Hepatocyte (in vitro differentiated cells): ENCODE measurements at regions not wholly inside any gene's neighbourhood (a gene's known extent, or its start where the extent isn't known, plus 50 kb on each side); places are given as distances from the start of the nearest gene placed in this dataset.

Source experiments
- DNase-seq: peaks from one replicate; pipeline ENCODE4 v3.0.0-alpha.2; 2016; ENCODE audit warnings: low spot score
- H2AFZ ChIP-seq: fragments of 200-600 bp; sonication (generic); 2 replicates; pipeline ENCODE4 v1.6.0; 2016; ENCODE audit warnings: antibody characterized with exemption, mild to moderate bottlenecking
- H3K27ac ChIP-seq: fragments of 200-600 bp; sonication (generic); 2 replicates; pipeline ENCODE4 v1.5.1; 2016; ENCODE audit warnings: mild to moderate bottlenecking
- H3K27me3 ChIP-seq: fragments of 200-600 bp; sonication (generic); 2 replicates; pipeline ENCODE4 v1.6.1; 2016
- H3K36me3 ChIP-seq: fragments of 200-600 bp; sonication (generic); replicated peaks from 2 replicates; pipeline ENCODE4 v1.5.1; 2016; ENCODE audit warnings: low read depth; ENCODE audit not compliant: insufficient read depth
- H3K4me1 ChIP-seq: fragments of 200-600 bp; sonication (generic); 2 replicates; pipeline ENCODE4 v1.5.1; 2016; ENCODE audit warnings: mild to moderate bottlenecking, moderate library complexity; ENCODE audit not compliant: insufficient read depth
- H3K4me2 ChIP-seq: fragments of 200-600 bp; sonication (generic); 2 replicates; pipeline ENCODE4 v1.6.0; 2016
- H3K4me3 ChIP-seq: fragments of 200-600 bp; sonication (generic); 2 replicates; pipeline ENCODE4 v1.5.1; 2016; ENCODE audit warnings: mild to moderate bottlenecking
- H3K79me2 ChIP-seq: fragments of 200-600 bp; sonication (generic); 2 replicates; pipeline ENCODE4 v1.6.0; 2017; ENCODE audit warnings: mild to moderate bottlenecking
- H3K9me2 ChIP-seq: fragments of 200-600 bp; sonication (generic); replicated peaks from 2 replicates; pipeline ENCODE4 v1.6.0; 2017; ENCODE audit warnings: mild to moderate bottlenecking; ENCODE audit not compliant: insufficient read depth
- H3K9me3 ChIP-seq: fragments of 200-600 bp; sonication (generic); 2 replicates; pipeline ENCODE4 v1.5.1; 2016; ENCODE audit warnings: low read depth, mild to moderate bottlenecking
- H4K20me1 ChIP-seq: fragments of 200-600 bp; sonication (generic); 2 replicates; pipeline ENCODE4 v1.6.0; 2016; ENCODE audit warnings: mild to moderate bottlenecking; ENCODE audit not compliant: insufficient read depth, poor library complexity, severe bottlenecking
- CTCF ChIP-seq: fragments of 200-600 bp; sonication (generic); IDR thresholded peaks from 2 replicates; pipeline ENCODE4 v1.5.1; 2016; ENCODE audit warnings: antibody characterized with exemption, mild to moderate bottlenecking; ENCODE audit not compliant: poor library complexity
- EZH2 ChIP-seq: fragments of 200-600 bp; sonication (generic); IDR thresholded peaks from 2 replicates; pipeline ENCODE4 v1.6.1; 2016; ENCODE audit warnings: antibody characterized with exemption, mild to moderate bottlenecking, borderline replicate concordance
- EZH2phosphoT487 ChIP-seq: fragments of 200-600 bp; sonication (generic); IDR thresholded peaks from one replicate; pipeline ENCODE4 v1.6.1; 2018; ENCODE audit warnings: antibody characterized with exemption, mild to moderate bottlenecking, low read depth, moderate library complexity; ENCODE audit not compliant: unreplicated experiment, severe bottlenecking
- WGBS: methylation state at CpG from one replicate; pipeline ENCODE4 v1.1.6; 2016; ENCODE audit warnings: low lambda C conversion rate; ENCODE audit errors: missing lambda C conversion rate; 5-methylcytosine and 5-hydroxymethylcytosine counted together

GRCh38 chr1:29983321-29983720, 740.1 kb downstream of the MATN1 start:
- H3K27me3 ChIP-seq = no peaks in the 10 kb centered on the region
- TF ChIP-seq EZH2 (no peak), CTCF (no peak), EZH2phosphoT487 (no peak)
- no peak overlapping the region for H3K4me3 ChIP-seq
- DNase-seq = no peak
- no peaks in the 10 kb centered on the region for H3K79me2 ChIP-seq
- 93% methylated on average over 7 of the region's 7 CpGs for WGBS
- H2AFZ ChIP-seq = no peak overlapping the region
- no peaks in the 10 kb centered on the region for H3K9me3 ChIP-seq
- H3K4me2 ChIP-seq = no peak overlapping the region
- H3K9me2 ChIP-seq = no peaks in the 10 kb centered on the region
- H3K27ac ChIP-seq = no peak overlapping the region
- H4K20me1 ChIP-seq = no peaks in the 10 kb centered on the region
- H3K4me1 ChIP-seq = peaks cover 17% of the 10 kb centered on the region
- no peaks in the 10 kb centered on the region for H3K36me3 ChIP-seq

- no peak overlapping the region for H2AFZ ChIP-seq
- H3K9me2 ChIP-seq = no peaks in the 10 kb centered on the region
- H4K20me1 ChIP-seq = no peaks in the 10 kb centered on the region
- H3K4me3 ChIP-seq = no peak overlapping the region
- no peak overlapping the region for H3K4me2 ChIP-seq
- H3K4me1 ChIP-seq = peaks cover 17% of the 10 kb centered on the region
- 91% methylated on average over 5 of the region's 5 CpGs for WGBS
- H3K9me3 ChIP-seq = no peaks in the 10 kb centered on the region
- no peaks in the 10 kb centered on the region for H3K27me3 ChIP-seq
- DNase-seq = no peak
- no peaks in the 10 kb centered on the region for H3K36me3 ChIP-seq
- TF ChIP-seq EZH2 (no peak), EZH2phosphoT487 (no peak), CTCF (no peak)
- H3K27ac ChIP-seq = no peak overlapping the region
- H3K79me2 ChIP-seq = no peaks in the 10 kb centered on the region
These were observed 741.7 kb downstream of the MATN1 start for GRCh38 chr1:29981586-29982239.

GRCh38 chr1:29977550-29977949, 741.2 kb downstream of the PTPRU start:
- no peak overlapping the region for H2AFZ ChIP-seq
- no peaks in the 10 kb centered on the region for H4K20me1 ChIP-seq
- H3K4me1 ChIP-seq = no peaks in the 10 kb centered on the region
- H3K4me2 ChIP-seq = no peak overlapping the region
- no peaks in the 10 kb centered on the region for H3K79me2 ChIP-seq
- TF ChIP-seq CTCF (no peak), EZH2 (no peak), EZH2phosphoT487 (no peak)
- H3K27me3 ChIP-seq = no peaks in the 10 kb centered on the region
- H3K4me3 ChIP-seq = no peak overlapping the region
- no peak overlapping the region for H3K27ac ChIP-seq
- no peaks in the 10 kb centered on the region for H3K36me3 ChIP-seq
- H3K9me2 ChIP-seq = no peaks in the 10 kb centered on the region
- H3K9me3 ChIP-seq = no peaks in the 10 kb centered on the region
- WGBS = 77% methylated on average over 4 of the region's 4 CpGs
- DNase-seq = no peak
